Tibial nerve (tissue), 4 donors: ENCODE measurements at regions not wholly inside any gene's neighbourhood (a gene's known extent, or its start where the extent isn't known, plus 50 kb on each side); places are given as distances from the start of the nearest gene placed in this dataset.

Experiments
- DNase-seq, 2 donors: peaks; one replicate each; pipeline ENCODE4 v3.0.0-alpha.2; 2019; ENCODE audit warnings: low spot score in 2 of 2
- H3K27ac ChIP-seq, 4 donors: fragments of 200-600 bp; sonication (generic) in 3 of 4; one replicate each; pipeline ENCODE4 v1.5.1; 2017 to 2019; ENCODE audit warnings: mild to moderate bottlenecking in 1 of 4
- H3K27me3 ChIP-seq, 2 donors: fragments of 200-600 bp; sonication (generic) in 1 of 2; one replicate each; pipeline versions ENCODE4 v1.5.1 to v1.6.0; 2017 to 2019
- H3K36me3 ChIP-seq, 3 donors: fragments of 200-600 bp; sonication (generic); one replicate each; pipeline ENCODE4 v1.5.1; 2018 to 2019
- H3K4me1 ChIP-seq, 4 donors: fragments of 200-600 bp; sonication (generic) in 3 of 4; one replicate each; pipeline ENCODE4 v1.5.1; 2017 to 2019
- H3K4me3 ChIP-seq, 4 donors: fragments of 200-600 bp; sonication (generic) in 3 of 4; one replicate each; pipeline ENCODE4 v1.5.1; 2017 to 2019; ENCODE audit warnings: mild to moderate bottlenecking in 1 of 4, moderate library complexity in 1 of 4
- H3K9me3 ChIP-seq, 4 donors: fragments of 200-600 bp; sonication (generic) in 3 of 4; one replicate each; pipeline ENCODE4 v1.5.1; 2017 to 2019
- EP300 ChIP-seq, 2 donors: sonication (generic); formaldehyde crosslinking; IDR thresholded peaks; one replicate each; pipeline ENCODE4 v1.6.1; 2017; ENCODE audit warnings: antibody characterized with exemption in 2 of 2, mild to moderate bottlenecking in 1 of 2
- POLR2A ChIP-seq, 2 donors: fragments of 450-650 bp; IDR thresholded peaks; one replicate each; pipeline ENCODE4 v1.6.1; 2017; ENCODE audit warnings: antibody characterized with exemption in 2 of 2, mild to moderate bottlenecking in 2 of 2, moderate library complexity in 2 of 2
- WGBS, 2 donors: methylation state at CpG; one replicate each; pipeline ENCODE4 v1.1.5; 2018; 5-methylcytosine and 5-hydroxymethylcytosine counted together
- TF ChIP-seq, protein P1 (sequence below), 5 experiments: fragments of 200-600 bp in 3 of 5; fragments of 450-650 bp in 2 of 5; sonication (generic) in 3 of 5; IDR thresholded peaks; one replicate each; pipeline ENCODE4 v1.5.1; 2016 to 2019; ENCODE audit warnings: antibody characterized with exemption in 5 of 5, mild to moderate bottlenecking in 3 of 5, moderate library complexity in 2 of 5

DNA sequence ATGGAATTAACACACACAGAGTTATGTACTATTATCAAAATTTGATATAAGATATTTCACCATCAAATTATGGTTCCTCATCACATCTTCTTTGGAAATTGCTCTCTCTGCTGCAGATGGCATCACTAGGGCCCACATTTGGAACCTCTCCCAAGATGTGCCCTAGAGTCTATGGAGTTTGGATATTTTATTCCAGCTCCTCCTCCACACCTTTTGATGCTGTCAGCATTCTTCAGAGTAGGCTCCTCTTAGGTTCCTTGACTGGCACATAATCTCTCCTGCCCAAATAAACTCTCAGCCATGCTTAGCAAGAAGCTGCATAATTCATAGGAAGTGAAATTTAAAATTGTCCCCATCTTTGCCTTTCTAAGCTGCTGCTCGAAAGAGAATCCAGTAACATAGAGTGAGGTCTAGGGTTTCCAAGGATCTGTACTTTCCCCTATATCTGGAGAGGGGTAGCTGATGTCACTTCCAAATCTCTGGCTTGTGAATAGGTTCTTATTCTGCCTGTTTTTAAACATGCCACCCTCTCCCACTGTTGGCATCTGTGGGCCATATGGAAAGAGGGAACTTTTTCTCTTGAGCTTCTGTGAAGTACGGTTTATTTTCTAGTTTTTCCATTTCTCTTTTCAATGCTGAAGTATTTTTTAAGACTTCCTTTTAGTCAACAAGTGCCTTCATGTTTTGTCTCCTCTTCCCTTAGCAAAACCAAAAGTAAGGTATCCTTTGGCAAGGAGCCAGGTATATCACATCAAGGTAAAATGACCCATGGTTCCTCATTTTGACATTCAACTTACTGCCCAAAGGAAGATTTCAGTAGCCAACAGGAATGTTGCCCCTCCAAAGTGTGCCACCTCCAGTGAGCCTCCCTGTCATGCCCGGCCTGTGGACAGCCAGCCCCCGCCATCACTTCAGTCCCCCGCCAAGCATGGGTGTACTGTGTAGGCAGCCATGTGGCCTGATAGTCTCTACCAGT is 75.3 kb upstream of the C2CD4B start:
- TF ChIP-seq EP300 (IDR thresholded peaks at IDR 0.05), result no peak
- no peak overlapping the region for H3K27ac ChIP-seq
- no peak for DNase-seq
- no peaks in the 10 kb centered on the region for H3K36me3 ChIP-seq
- no peak overlapping the region for H3K4me3 ChIP-seq
- peaks cover 0 to 17% (median 1%) of the 10 kb centered on the region in 4 donors for H3K9me3 ChIP-seq
- no peaks in the 10 kb centered on the region for H3K4me1 ChIP-seq
- 88% methylated on average over 5 of the region's 5 CpGs for WGBS, 2 donors
- H3K27me3 ChIP-seq, result no peaks in the 10 kb centered on the region

DNA sequence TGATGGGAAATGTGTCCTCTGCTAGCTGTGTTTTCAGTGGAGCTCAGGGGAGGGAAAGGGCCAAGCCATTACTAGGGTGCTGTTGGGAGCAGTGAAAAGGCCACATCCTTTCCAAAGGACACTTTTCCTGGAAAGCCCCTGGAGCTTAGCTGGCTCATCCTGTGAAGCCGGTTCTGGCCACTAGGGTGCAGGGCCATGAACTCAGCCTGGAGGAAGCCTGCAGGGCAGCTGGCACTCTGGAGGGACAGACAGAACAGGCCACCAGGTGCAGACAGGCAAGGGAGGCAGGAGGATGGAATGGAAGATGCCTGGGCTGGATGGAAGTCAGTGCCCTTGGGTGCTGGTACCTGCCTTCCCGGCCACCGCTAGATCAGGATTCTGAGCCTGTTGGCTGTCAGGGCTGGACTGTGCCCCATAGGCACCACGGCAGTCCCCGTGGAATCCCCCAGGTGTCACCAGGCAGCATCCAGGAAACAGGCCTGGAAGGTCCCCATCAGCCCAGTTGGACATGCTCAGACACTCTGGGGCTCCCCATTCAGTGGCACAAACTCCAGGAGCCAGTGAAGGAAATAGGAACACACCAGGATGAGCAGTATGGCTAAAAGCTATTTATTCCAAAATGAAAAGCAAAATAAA is 76.2 kb upstream of the C2CD4B start:
- no peak for TF ChIP-seq EP300 (IDR thresholded peaks at IDR 0.05)
- no peak for DNase-seq
- no peak overlapping the region for H3K27ac ChIP-seq
- no peak overlapping the region for H3K4me3 ChIP-seq
- WGBS, 2 donors, result 15 to 75% methylated on average over 1 to 5 of the region's 5 CpGs
- no peaks in the 10 kb centered on the region for H3K36me3 ChIP-seq
- peaks cover 0 to 17% (median 1%) of the 10 kb centered on the region in 4 donors for H3K9me3 ChIP-seq
- H3K27me3 ChIP-seq, result no peaks in the 10 kb centered on the region
- H3K4me1 ChIP-seq, result no peaks in the 10 kb centered on the region

DNA sequence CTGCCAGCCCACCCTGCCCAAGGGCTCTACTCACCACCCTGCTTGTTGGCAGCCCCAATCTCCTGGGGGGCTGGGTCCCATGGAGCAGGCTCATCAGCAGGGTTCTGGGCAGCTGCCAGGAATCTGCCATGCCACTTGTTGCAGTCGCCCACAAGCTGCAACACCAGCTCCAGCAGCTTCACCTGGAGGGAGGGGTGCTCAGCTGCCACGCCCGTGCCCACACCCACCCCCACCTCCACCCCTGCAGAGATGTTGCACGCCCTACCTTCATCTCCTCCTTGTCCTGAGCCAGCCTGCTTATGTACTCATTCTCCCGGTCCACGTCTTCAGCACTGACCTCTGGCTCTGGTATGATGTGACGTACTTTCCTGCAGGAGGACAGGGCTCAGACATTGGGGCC is 77.9 kb upstream of the C2CD4B start:
- TF ChIP-seq POLR2A (IDR thresholded peaks at IDR 0.05) (no peak), EP300 (IDR thresholded peaks at IDR 0.05) (no peak)
- TF ChIP-seq, protein P1, sequence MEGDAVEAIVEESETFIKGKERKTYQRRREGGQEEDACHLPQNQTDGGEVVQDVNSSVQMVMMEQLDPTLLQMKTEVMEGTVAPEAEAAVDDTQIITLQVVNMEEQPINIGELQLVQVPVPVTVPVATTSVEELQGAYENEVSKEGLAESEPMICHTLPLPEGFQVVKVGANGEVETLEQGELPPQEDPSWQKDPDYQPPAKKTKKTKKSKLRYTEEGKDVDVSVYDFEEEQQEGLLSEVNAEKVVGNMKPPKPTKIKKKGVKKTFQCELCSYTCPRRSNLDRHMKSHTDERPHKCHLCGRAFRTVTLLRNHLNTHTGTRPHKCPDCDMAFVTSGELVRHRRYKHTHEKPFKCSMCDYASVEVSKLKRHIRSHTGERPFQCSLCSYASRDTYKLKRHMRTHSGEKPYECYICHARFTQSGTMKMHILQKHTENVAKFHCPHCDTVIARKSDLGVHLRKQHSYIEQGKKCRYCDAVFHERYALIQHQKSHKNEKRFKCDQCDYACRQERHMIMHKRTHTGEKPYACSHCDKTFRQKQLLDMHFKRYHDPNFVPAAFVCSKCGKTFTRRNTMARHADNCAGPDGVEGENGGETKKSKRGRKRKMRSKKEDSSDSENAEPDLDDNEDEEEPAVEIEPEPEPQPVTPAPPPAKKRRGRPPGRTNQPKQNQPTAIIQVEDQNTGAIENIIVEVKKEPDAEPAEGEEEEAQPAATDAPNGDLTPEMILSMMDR (IDR thresholded peaks at IDR 0.05), result no peak
- no peaks in the 10 kb centered on the region for H3K27me3 ChIP-seq
- no peak overlapping the region for H3K4me3 ChIP-seq
- 77 to 78% methylated on average over 7 of the region's 7 CpGs for WGBS, 2 donors
- DNase-seq, result no peak
- peaks cover 0 to 11% (median 1%) of the 10 kb centered on the region in 4 donors for H3K9me3 ChIP-seq
- H3K36me3 ChIP-seq, result no peaks in the 10 kb centered on the region
- no peaks in the 10 kb centered on the region for H3K4me1 ChIP-seq
- H3K27ac ChIP-seq, result no peak overlapping the region

DNA sequence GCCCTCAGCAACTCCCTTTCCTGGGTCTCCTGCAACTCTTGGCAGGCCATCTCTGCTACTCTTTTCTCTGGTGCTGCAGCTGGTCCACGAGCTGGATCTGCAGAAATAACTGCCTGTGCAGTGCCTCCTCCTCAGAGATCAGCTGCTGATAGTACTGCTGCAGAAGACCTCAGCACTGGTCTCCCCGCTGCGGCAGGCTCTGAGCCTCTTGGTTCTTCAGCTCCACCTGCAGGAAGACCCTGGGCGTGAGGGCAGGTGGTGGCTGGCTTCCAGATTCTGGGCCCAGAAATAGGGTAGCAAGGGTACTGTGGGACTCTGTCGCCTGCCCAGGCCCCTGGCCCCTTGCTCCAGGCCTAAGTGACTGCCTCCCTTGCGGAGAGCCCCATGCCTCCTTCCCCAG is 79.7 kb upstream of the C2CD4B start:
- WGBS, 2 donors, result 81 to 85% methylated on average over 4 to 6 of the region's 6 CpGs

GRCh38 chr15:62248277-62248984 is 83.3 kb upstream of the C2CD4B start:
- Histone ChIP-seq H3K36me3 (no peaks in the 10 kb centered on the region), H3K27ac (no peak overlapping the region), H3K4me1 (no peaks in the 10 kb centered on the region), H3K9me3 (no peaks in the 10 kb centered on the region), H3K27me3 (no peaks in the 10 kb centered on the region), H3K4me3 (no peak overlapping the region)
- 92 to 93% methylated on average over 8 of the region's 8 CpGs for WGBS, 2 donors
- DNase-seq, result no peak
- TF ChIP-seq, protein P1 (IDR thresholded peaks at IDR 0.05), result no peak
- TF ChIP-seq POLR2A (IDR thresholded peaks at IDR 0.05), result no peak

More for the DNA sequence above, 79.7 kb upstream of the C2CD4B start:
- no peaks in the 10 kb centered on the region for H3K4me1 ChIP-seq
- H3K4me3 ChIP-seq, result no peak overlapping the region
- TF ChIP-seq EP300 (IDR thresholded peaks at IDR 0.05) (no peak), POLR2A (IDR thresholded peaks at IDR 0.05) (no peak)
- TF ChIP-seq, protein P1 (IDR thresholded peaks at IDR 0.05), result no peak
- H3K27ac ChIP-seq, result no peak overlapping the region
- no peak for DNase-seq
- H3K27me3 ChIP-seq, result no peaks in the 10 kb centered on the region
- H3K36me3 ChIP-seq, result no peaks in the 10 kb centered on the region
- H3K9me3 ChIP-seq, result no peaks in the 10 kb centered on the region
